NAMALWA (cell line): ENCODE measurements at regions not wholly inside any gene's neighbourhood (a gene's known extent, or its start where the extent isn't known, plus 50 kb on each side); places are given as distances from the start of the nearest gene placed in this dataset.

Source experiments
- DNase-seq: peaks from one replicate; pipeline ENCODE4 v3.0.0-alpha.2; 2015; ENCODE audit warnings: low spot score

GRCh38 chr18:74023220-74023619 is 124.4 kb downstream of the FBXO15 start:
- DNase-seq: no peak

GRCh38 chr18:74019864-74020263 is 127.8 kb downstream of the FBXO15 start:
- no peak for DNase-seq

GRCh38 chr18:74013955-74014354 is 133.7 kb downstream of the FBXO15 start:
- no peak for DNase-seq

GRCh38 chr18:74012954-74013630 is 134.5 kb downstream of the FBXO15 start:
- no peak for DNase-seq

- DNase-seq: no peak
Observed at GRCh38 chr18:74006143-74006542, 141.5 kb downstream of the FBXO15 start.

- no peak for DNase-seq
Observed at GRCh38 chr18:74005320-74006109, 142.1 kb downstream of the FBXO15 start.

- no peak for DNase-seq
Observed at GRCh38 chr18:73992242-73993022, 155.2 kb downstream of the FBXO15 start.

GRCh38 chr18:73991570-73991969 is 156.1 kb downstream of the FBXO15 start:
- DNase-seq: no peak

- no peak for DNase-seq
Observed at GRCh38 chr18:73990258-73990657, 157.4 kb downstream of the FBXO15 start.

- DNase-seq: no peak
Observed at GRCh38 chr18:73987247-73987980, 160.2 kb downstream of the FBXO15 start.

- no peak for DNase-seq
Observed at GRCh38 chr18:73986711-73987110, 160.9 kb downstream of the FBXO15 start.

- DNase-seq: no peak
Observed at GRCh38 chr18:73985855-73986625, 161.6 kb downstream of the FBXO15 start.

GRCh38 chr18:73983970-73984369 is 163.7 kb downstream of the FBXO15 start:
- no peak for DNase-seq

GRCh38 chr18:73983496-73983895 is 164.1 kb downstream of the FBXO15 start:
- no peak for DNase-seq

- DNase-seq: no peak
Observed at GRCh38 chr18:73981796-73982195, 165.8 kb downstream of the FBXO15 start.

- DNase-seq: no peak
Observed at GRCh38 chr18:73980289-73980979, 167.2 kb downstream of the FBXO15 start.

GRCh38 chr18:73979742-73980141 is 167.9 kb downstream of the FBXO15 start:
- DNase-seq: no peak

GRCh38 chr18:73976433-73976832 is 171.2 kb downstream of the FBXO15 start:
- DNase-seq: no peak

GRCh38 chr18:73975266-73975665 is 172.4 kb downstream of the FBXO15 start:
- no peak for DNase-seq

GRCh38 chr18:73973972-73974371 is 173.7 kb downstream of the FBXO15 start:
- DNase-seq: no peak

- no peak for DNase-seq
Observed at GRCh38 chr18:73966954-73967353, 180.7 kb downstream of the FBXO15 start.
